AML-193 (cell line): ENCODE measurements at regions not wholly inside any gene's neighbourhood (a gene's known extent, or its start where the extent isn't known, plus 50 kb on each side); places are given as distances from the start of the nearest gene placed in this dataset.
A peak's percentile ranks its signal among the peaks of the same experiment; 100 is the strongest.

Experiments
- DNase-seq, 2 experiments: peaks; one replicate each; lab custom pipeline; 2025; lab: John Stamatoyannopoulos, UW

GRCh38 chr15:59953392-59953883, 50.7 kb upstream of the FOXB1 start:
- no peak for DNase-seq

- DNase-seq: no peak
Observed at GRCh38 chr15:59952960-59953359, 51.2 kb upstream of the FOXB1 start.

DNA sequence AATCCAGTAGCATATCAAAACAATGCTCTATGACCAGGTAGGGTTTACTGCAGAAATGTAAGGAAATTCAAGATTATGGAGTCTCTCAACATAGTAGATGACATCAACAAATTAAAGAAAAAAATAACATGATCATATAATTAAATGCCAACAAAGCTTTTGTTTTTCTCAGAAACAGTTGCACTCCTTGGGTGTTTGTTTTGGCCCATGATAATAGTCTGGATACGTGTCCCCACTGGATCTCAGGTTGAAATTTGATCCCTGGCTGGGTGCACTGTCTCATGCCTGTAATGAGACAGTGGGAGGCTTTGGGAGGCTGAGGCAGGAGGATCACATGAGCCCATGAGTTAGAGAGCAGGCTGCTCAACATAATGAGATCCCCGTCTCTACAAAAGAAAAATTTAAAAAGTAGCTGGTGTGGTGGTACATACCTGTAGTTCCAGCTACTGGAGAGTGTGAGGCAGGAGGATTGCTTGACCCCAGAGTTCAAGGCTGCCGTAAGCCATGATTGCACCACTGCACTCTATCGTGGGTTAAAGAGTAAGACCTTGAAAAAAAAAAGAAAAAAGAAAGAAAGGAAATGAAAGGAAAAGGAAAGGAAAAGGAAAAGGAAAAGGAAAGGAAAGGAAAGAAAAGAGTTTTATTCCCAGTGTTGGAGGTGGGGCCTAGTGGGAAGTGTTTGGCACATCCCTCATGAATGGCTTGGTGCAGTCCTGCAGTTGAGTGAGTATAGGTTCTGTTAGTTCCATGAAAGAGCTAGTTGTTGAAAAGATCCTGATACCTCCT, 53.3 kb upstream of the FOXB1 start:
- DNase-seq: no peak

DNA sequence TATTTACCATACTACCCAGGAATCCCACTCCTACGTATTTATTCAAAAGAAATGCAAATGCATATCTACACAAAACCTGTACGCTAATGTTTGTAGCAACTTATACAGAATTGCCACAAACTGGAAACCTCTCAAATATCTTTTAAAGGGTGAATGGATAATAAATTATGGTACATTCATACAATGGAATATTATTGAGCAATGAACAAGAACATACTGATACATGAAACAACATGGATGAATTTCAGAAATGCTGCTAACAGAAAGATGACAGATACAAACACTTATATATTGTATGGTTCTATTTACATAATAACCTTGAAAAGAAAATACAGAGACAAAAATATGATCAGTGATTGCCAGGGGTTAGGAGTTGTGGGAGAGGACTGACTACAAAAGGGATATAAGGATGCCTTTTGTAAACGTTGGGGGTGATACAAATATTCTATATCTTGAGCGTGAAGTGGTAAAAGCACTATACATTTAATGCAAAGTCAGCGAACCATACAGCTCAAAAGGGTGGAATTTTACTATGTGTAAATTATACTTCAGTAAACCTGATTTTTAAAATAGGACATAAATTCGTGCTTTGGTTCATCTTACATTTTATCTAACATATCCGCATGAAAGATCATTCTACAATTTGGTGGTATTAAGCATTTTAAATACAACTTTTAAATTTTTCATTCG, 55.0 kb upstream of the FOXB1 start:
- DNase-seq: no peak

- DNase-seq: no peak
Observed at GRCh38 chr15:59946084-59946483, 58.0 kb upstream of the FOXB1 start.

- no peak for DNase-seq
Observed at GRCh38 chr15:59945036-59945435, 59.1 kb upstream of the FOXB1 start.

DNA sequence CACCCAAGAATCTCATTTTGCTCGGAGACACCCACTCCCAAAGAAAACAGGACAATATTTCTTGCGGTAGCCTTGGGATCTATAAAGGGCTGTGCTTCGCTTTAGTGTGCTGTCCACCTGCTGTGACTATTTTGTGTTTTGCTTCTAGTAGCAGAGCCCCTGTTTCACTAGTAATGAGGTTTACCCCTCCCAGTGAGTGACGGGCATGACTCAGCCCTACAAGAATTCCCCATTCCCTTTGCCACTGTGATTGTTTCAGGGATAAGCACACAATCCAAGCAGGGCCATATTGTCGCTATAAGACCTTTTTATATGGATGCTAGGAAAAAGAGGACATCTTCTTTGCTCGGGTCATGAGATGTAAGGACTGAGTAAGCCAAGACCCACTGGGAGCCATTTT, 62.5 kb upstream of the FOXB1 start:
- no peak for DNase-seq

DNA sequence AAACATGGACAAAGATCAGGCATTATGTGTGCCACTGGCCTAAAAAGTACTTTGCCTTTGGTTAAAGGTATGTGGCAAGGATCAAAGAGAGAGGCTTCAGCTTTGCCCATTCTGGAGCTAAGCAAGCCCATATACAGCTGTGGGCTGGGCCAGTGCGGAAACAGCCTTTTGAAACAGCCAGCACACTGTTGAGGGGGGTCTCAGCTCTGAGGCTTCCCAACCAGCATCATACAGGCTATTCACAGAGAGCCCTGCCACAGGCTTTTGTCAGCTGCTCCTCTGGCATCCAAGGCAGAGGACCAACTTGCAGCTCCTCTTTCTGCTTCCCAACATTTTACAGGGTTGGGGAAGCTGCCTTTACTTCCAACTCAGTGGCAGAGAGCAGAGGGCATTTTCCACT, 63.2 kb upstream of the FOXB1 start:
- DNase-seq: no peak

- no peak for DNase-seq
Observed at GRCh38 chr15:59940456-59940855, 63.7 kb upstream of the FOXB1 start.

GRCh38 chr15:59936741-59937140, 67.4 kb upstream of the FOXB1 start:
- DNase-seq: no peak

- no peak for DNase-seq
Observed at GRCh38 chr15:59933607-59934006, 70.5 kb upstream of the FOXB1 start.

DNA sequence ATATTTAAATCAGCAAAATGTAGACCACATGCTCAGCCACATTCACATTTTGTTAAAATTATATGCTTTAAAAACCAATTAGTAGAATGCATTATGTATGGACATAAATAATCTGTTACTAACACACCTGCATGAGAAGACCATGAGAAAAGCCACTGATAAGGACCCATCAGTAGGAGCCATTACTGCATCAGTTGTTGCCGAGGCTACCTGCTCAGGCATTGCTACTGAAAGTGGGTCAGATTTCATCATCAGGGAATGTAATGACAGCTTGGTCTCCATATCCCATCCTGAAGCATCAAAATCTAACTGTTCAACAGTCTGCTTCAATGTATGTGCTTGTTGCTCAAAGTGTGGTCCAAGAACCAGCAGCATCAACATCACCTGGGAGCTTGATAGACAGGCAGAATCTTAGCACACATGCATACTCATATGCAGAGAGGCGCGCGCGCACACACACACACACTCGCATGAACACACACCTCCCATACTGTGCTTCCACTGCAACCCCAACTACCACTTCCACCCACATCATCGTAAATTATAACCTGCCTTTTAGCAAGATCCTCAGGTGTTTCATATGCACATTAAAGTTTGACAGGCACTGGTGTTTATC, 72.4 kb upstream of the FOXB1 start:
- no peak for DNase-seq

GRCh38 chr15:59924812-59925522, 79.1 kb upstream of the FOXB1 start:
- DNase-seq: no peak

DNA sequence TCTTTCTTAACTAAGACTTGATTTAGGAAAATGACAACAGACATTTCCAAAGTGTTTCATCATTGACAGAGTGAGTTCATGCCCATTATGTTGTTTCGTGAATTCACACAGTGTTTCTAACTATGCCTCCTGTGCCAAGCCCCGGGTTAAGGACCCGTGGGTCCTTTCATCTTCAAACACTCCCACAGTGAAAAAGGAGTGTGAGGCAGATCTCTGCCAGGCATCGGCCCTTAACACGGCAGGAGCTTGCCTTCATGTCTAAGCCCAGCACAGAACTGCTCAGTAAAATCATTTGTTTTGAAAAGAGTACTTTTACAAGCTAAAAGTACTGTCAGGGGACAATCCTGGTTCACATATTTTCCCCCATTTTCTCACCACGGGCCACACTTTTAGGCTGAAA, 80.0 kb upstream of the FOXB1 start:
- DNase-seq: no peak

DNA sequence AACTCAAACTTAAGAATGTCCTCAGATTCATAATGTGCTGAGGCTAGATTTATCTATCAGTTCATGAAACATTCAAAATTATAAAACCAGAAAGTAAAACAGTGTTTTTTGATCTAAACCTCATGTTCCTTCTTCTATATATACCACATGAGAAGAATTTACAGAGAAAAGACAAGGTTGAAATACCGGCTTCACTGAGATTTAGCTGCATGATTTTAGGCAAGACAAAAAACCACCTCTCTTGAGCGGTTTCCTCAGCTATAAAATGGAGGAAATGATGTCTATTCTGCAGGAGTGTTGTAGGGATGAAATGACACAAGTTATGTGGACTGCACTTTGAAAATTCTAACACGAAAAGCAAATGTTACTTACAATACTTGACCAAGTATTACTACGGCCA, 80.6 kb upstream of the FOXB1 start:
- DNase-seq: no peak

- no peak for DNase-seq
Observed at GRCh38 chr15:59918994-59919951, 84.8 kb upstream of the FOXB1 start.

GRCh38 chr15:59917504-59918157, 86.5 kb upstream of the FOXB1 start:
- peak; percentile 58 to 61 for DNase-seq

DNA sequence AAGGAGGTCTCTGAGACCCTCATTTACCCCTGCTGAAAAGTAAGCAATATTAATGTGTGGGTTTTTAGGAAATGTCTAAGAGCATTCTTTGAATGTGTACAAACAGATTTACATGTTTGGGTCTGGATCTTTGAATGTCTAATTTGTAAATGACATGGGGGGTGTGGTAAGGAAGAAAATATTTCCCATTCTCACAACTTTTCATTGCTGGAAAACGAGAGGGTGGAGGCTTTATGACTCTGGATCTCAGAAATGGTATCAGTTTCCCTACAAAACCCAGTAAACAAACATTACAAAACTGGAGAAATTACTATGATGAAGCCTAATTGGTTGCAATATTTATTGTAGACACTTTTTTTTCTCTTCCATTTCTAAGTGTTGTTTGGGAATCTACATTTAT, 98.1 kb upstream of the FOXB1 start:
- no peak for DNase-seq

- DNase-seq: no peak
Observed at GRCh38 chr15:59905176-59905575, 98.9 kb upstream of the FOXB1 start.

GRCh38 chr15:59904450-59905135, 99.5 kb upstream of the FOXB1 start:
- DNase-seq: no peak
